ENCODE measurements at regions not wholly inside any gene's neighbourhood (a gene's known extent, or its start where the extent isn't known, plus 50 kb on each side); places are given as distances from the start of the nearest gene placed in this dataset.

- intact Hi-C loops (cut with DNase I): no loop called here
- Histone ChIP-seq H3K9me3 (no peaks in the 10 kb centered on the region), H3K36me3 (no peaks in the 10 kb centered on the region), H3K4me1 (replicated peaks) (no peaks in the 10 kb centered on the region), H3K27me3 (replicated peaks; ENCODE audit: insufficient read depth) (no peaks in the 10 kb centered on the region), H3K4me3 (no peak overlapping the region), H3K27ac (no peak overlapping the region)
- DNase-seq (ENCODE audit: low spot score): no peak
- TF ChIP-seq POLR2A (IDR thresholded peaks at IDR 0.05) (no peak), POLR2AphosphoS5 (IDR thresholded peaks at IDR 0.05) (no peak)
- 68% methylated on average over 1 of the region's 1 CpG for WGBS
Measured at GRCh38 chr9:22919423-22919822, 472.8 kb downstream of the DMRTA1 start.

- 55% methylated on average over 3 of the region's 3 CpGs for WGBS
- TF ChIP-seq CTCF (IDR thresholded peaks at IDR 0.05) (no peak), POLR2AphosphoS5 (IDR thresholded peaks at IDR 0.05) (no peak), POLR2A (IDR thresholded peaks at IDR 0.05) (no peak)
- no peaks in the 10 kb centered on the region for H3K9me3 ChIP-seq
- H3K27me3 ChIP-seq (replicated peaks; ENCODE audit: insufficient read depth): no peaks in the 10 kb centered on the region
- no peak overlapping the region for H3K27ac ChIP-seq
- no peaks in the 10 kb centered on the region for H3K36me3 ChIP-seq
- no peak for DNase-seq (ENCODE audit: low spot score)
- H3K4me3 ChIP-seq: no peak overlapping the region
- no peaks in the 10 kb centered on the region for H3K4me1 ChIP-seq (replicated peaks)
- intact Hi-C loops (cut with DNase I): no loop called here
Measured at GRCh38 chr9:22921742-22922141, 475.1 kb downstream of the DMRTA1 start.

GRCh38 chr9:22922222-22922621 is 475.6 kb downstream of the DMRTA1 start:
- intact Hi-C loops (cut with DNase I): no loop called here
- no peak overlapping the region for H3K27ac ChIP-seq
- no peak for TF ChIP-seq CTCF (IDR thresholded peaks at IDR 0.05)
- no peak for TF ChIP-seq POLR2A (IDR thresholded peaks at IDR 0.05)
- TF ChIP-seq POLR2AphosphoS5 (IDR thresholded peaks at IDR 0.05): no peak
- no peak overlapping the region for H3K4me3 ChIP-seq
- H3K36me3 ChIP-seq: no peaks in the 10 kb centered on the region
- H3K27me3 ChIP-seq (replicated peaks; ENCODE audit: insufficient read depth): no peaks in the 10 kb centered on the region
- H3K9me3 ChIP-seq: no peaks in the 10 kb centered on the region
- DNase-seq (ENCODE audit: low spot score): no peak
- H3K4me1 ChIP-seq (replicated peaks): no peaks in the 10 kb centered on the region
- WGBS: 78% methylated on average over 4 of the region's 4 CpGs

GRCh38 chr9:22954550-22954949 is 507.9 kb downstream of the DMRTA1 start:
- no peaks in the 10 kb centered on the region for H3K36me3 ChIP-seq
- DNase-seq (ENCODE audit: low spot score): no peak
- intact Hi-C loops (cut with DNase I): no loop called here
- WGBS: 84% methylated on average over 3 of the region's 3 CpGs
- no peak overlapping the region for H3K27ac ChIP-seq
- TF ChIP-seq POLR2A (IDR thresholded peaks at IDR 0.05) (no peak), CTCF (IDR thresholded peaks at IDR 0.05) (no peak), POLR2AphosphoS5 (IDR thresholded peaks at IDR 0.05) (no peak)
- no peak overlapping the region for H3K4me3 ChIP-seq
- no peaks in the 10 kb centered on the region for H3K4me1 ChIP-seq (replicated peaks)
- no peaks in the 10 kb centered on the region for H3K27me3 ChIP-seq (replicated peaks; ENCODE audit: insufficient read depth)
- no peaks in the 10 kb centered on the region for H3K9me3 ChIP-seq

- Histone ChIP-seq H3K27me3 (replicated peaks; ENCODE audit: insufficient read depth) (no peaks in the 10 kb centered on the region), H3K36me3 (no peaks in the 10 kb centered on the region), H3K27ac (peak overlapping the region; percentile 35 to 60), H3K4me3 (no peak overlapping the region), H3K4me1 (replicated peaks) (no peaks in the 10 kb centered on the region), H3K9me3 (no peaks in the 10 kb centered on the region)
- intact Hi-C loops (cut with DNase I): no loop called here
- TF ChIP-seq POLR2A (IDR thresholded peaks at IDR 0.05): no peak
- TF ChIP-seq POLR2AphosphoS5 (IDR thresholded peaks at IDR 0.05): peak; percentile 66
- TF ChIP-seq CTCF (IDR thresholded peaks at IDR 0.05): no peak
- 38% methylated on average over 5 of the region's 5 CpGs for WGBS
- DNase-seq (ENCODE audit: low spot score): peak; percentile 9
Measured at GRCh38 chr9:22954964-22955363, 508.3 kb downstream of the DMRTA1 start.

Data from prostate gland (tissue), 2 donors.